HepG2 (cell line): ENCODE measurements at regions not wholly inside any gene's neighbourhood (a gene's known extent, or its start where the extent isn't known, plus 50 kb on each side); places are given as distances from the start of the nearest gene placed in this dataset.
A peak's percentile ranks its signal among the peaks of the same experiment; 100 is the strongest.

Experiments used
- ATAC-seq: fragments of 200-7000 bp; cut with Tn5 transposase; 3 replicates; pipeline ENCODE4 v1.9.1; 2020; ENCODE audit warnings: mild to moderate bottlenecking, moderate library complexity
- BruUV-seq: library from RNA; stranded (reverse); fragments of 400-500 nt; replicated peaks from 2 replicates; lab custom pipeline; 2021; lab: Mats Ljungman, UMichigan
- CTCF ChIA-PET: fragments of 300-600 bp; formaldehyde crosslinking; extraction: SDS; loops from one replicate; lab custom pipeline; 2021; ENCODE audit warnings: low total read pairs, inconsistent platforms, low intra/inter-chr PET ratio; lab: Yijun Ruan, JAX
- POLR2A ChIA-PET: fragments of 350-600 bp; sonication (Branson Sonifier 250); formaldehyde crosslinking; loops from one replicate; lab custom pipeline; 2020; ENCODE audit warnings: antibody characterized with exemption, inconsistent platforms; lab: Yijun Ruan, JAX
- DNase-seq: peaks from one replicate; pipeline ENCODE4 v3.0.0-alpha.2; 2015; ENCODE audit warnings: low spot score
- FAIRE-seq: peaks from 3 replicates; lab custom pipeline; 2011; peaks lifted over from hg19 to GRCh38; lab: Jason Lieb, UNC
- H2AFZ ChIP-seq: one replicate; pipeline ENCODE4 v1.6.1; 2011; ENCODE audit warnings: low read length, inconsistent platforms
- H3K27ac ChIP-seq: fragments of 300-600 bp; 3 replicates; pipeline ENCODE4 v1.8.0; 2011; ENCODE audit warnings: mixed run types, mild to moderate bottlenecking, mixed read lengths, low read length, inconsistent platforms; ENCODE audit not compliant: insufficient read depth; ENCODE audit errors: extremely low read length
- H3K27me3 ChIP-seq, 2 experiments: fragments of 200-600 bp in 1 of 2; 2 replicates in 1 of 2; 3 replicates in 1 of 2; pipeline versions ENCODE4 v1.6.0 to v1.8.0; 2011; ENCODE audit warnings: low read length in 2 of 2, mild to moderate bottlenecking in 2 of 2, moderate library complexity in 2 of 2, inconsistent platforms in 1 of 2; ENCODE audit not compliant: insufficient read depth in 2 of 2, control insufficient read depth in 1 of 2
- H3K36me3 ChIP-seq, 2 experiments: fragments of 200-600 bp in 1 of 2; replicated peaks in 1 of 2; 2 replicates in 1 of 2; 3 replicates in 1 of 2; pipeline versions ENCODE4 v1.5.1 to v1.8.0; 2011; ENCODE audit warnings: low read length in 2 of 2, inconsistent platforms in 1 of 2; ENCODE audit not compliant: insufficient read depth in 2 of 2, control insufficient read depth in 1 of 2
- H3K4me1 ChIP-seq: 2 replicates; pipeline ENCODE4 v1.5.1; 2012; ENCODE audit warnings: low read length, inconsistent platforms; ENCODE audit not compliant: insufficient read depth
- H3K4me2 ChIP-seq: 2 replicates; pipeline ENCODE4 v1.6.0; 2011; ENCODE audit warnings: low read depth, low read length, inconsistent platforms
- H3K4me3 ChIP-seq, 3 experiments: fragments of 200-600 bp in 1 of 3; sonication (generic), shearing (Covaris generic) in 1 of 3; replicated peaks in 1 of 3; 2 replicates each; pipeline ENCODE4 v1.5.1; 2011 to 2016; ENCODE audit warnings: low read length in 3 of 3, inconsistent platforms in 2 of 3, low read depth in 2 of 3, mild to moderate bottlenecking in 2 of 3, control low read depth in 1 of 3, mixed read lengths in 1 of 3; ENCODE audit not compliant: insufficient read depth in 1 of 3
- H3K79me2 ChIP-seq: one replicate; pipeline ENCODE4 v1.6.1; 2011; ENCODE audit warnings: low read length, inconsistent platforms; ENCODE audit not compliant: insufficient read depth
- H3K9ac ChIP-seq: 2 replicates; pipeline ENCODE4 v1.6.0; 2011; ENCODE audit warnings: mild to moderate bottlenecking, low read depth, low read length, inconsistent platforms; ENCODE audit not compliant: insufficient read depth
- H3K9me3 ChIP-seq: 2 replicates; pipeline ENCODE4 v1.5.1; 2012; ENCODE audit warnings: mild to moderate bottlenecking, low read length
- H4K20me1 ChIP-seq: 2 replicates; pipeline ENCODE4 v1.6.0; 2011; ENCODE audit warnings: inconsistent platforms, mild to moderate bottlenecking, low read length, moderate library complexity; ENCODE audit not compliant: insufficient read depth
- HMGA1 ChIP-seq: sonication (generic); formaldehyde crosslinking; conservative IDR thresholded peaks from 2 replicates; pipeline ENCODE4 v1.4.0; 2020; ENCODE audit warnings: missing genetic modification reagents
- MAFF ChIP-seq: IDR thresholded peaks from 2 replicates; pipeline ENCODE4 v1.6.1; 2011; ENCODE audit warnings: low read depth, low read length, improper control_type of control experiment
- MAFK ChIP-seq, 2 experiments: IDR thresholded peaks in 1 of 2; conservative IDR thresholded peaks in 1 of 2; 2 replicates each; pipeline ENCODE4 v1.6.1; 2011; ENCODE audit warnings: improper control_type of control experiment in 2 of 2, low read length in 2 of 2
- NFKB2 ChIP-seq: sonication (generic); formaldehyde crosslinking; IDR thresholded peaks from 2 replicates; pipeline ENCODE4 v1.4.0; 2020; ENCODE audit warnings: missing genetic modification reagents, borderline replicate concordance
- STAG1 ChIP-seq: sonication (generic); formaldehyde crosslinking; IDR thresholded peaks from 2 replicates; pipeline ENCODE4 v1.4.0; 2020; ENCODE audit warnings: missing genetic modification reagents
- TCF7L2 ChIP-seq: IDR thresholded peaks from 2 replicates; pipeline ENCODE4 v1.6.1; 2011; ENCODE audit warnings: mild to moderate bottlenecking, low read depth, low read length, moderate library complexity
- ZNF333 ChIP-seq: sonication (generic); formaldehyde crosslinking; IDR thresholded peaks from 2 replicates; pipeline ENCODE4 v1.4.0; 2020; ENCODE audit warnings: mild to moderate bottlenecking, missing genetic modification reagents, borderline replicate concordance
- WGBS: methylation state at CpG from one replicate; pipeline ENCODE4 v1.1.6; 2017; ENCODE audit warnings: low lambda C conversion rate; 5-methylcytosine and 5-hydroxymethylcytosine counted together
- in situ Hi-C: cut with HindIII; loops from 2 replicates; pipeline ENCODE4 v1.10.0; 2017; ENCODE audit warnings: low pct_unique_long_range_greater_than_20kb; ENCODE audit not compliant: extremely low pct_ligation_motif_present
- intact Hi-C: fragments of 100-400 bp; cut with micrococcal nuclease; formaldehyde crosslinking; loops from one replicate; pipeline ENCODE4 v1.10.0; 2022; ENCODE audit not compliant: unreplicated experiment
- TF ChIP-seq, protein P1 (sequence below): sonication (generic); formaldehyde crosslinking; IDR thresholded peaks from 2 replicates; pipeline ENCODE4 v1.5.0; 2020; ENCODE audit warnings: missing genetic modification reagents, mild to moderate bottlenecking, borderline replicate concordance
- TF ChIP-seq, protein P2 (sequence below), 2 experiments: sonication (generic) in 1 of 2; formaldehyde crosslinking in 1 of 2; IDR thresholded peaks; 2 replicates each; pipeline versions ENCODE4 v1.6.1 to v1.9.0; 2014 to 2022; ENCODE audit warnings: antibody characterized with exemption in 1 of 2, borderline replicate concordance in 1 of 2, inconsistent platforms in 1 of 2, low read depth in 1 of 2, missing genetic modification reagents in 1 of 2

- ATAC-seq: no peak
- H3K4me1 ChIP-seq: no peaks in the 10 kb centered on the region
- H3K9ac ChIP-seq: no peak overlapping the region
- POLR2A ChIA-PET: no interaction called here
- no peaks in the 10 kb centered on the region for H3K36me3 ChIP-seq
- no peak overlapping the region for H2AFZ ChIP-seq
- CTCF ChIA-PET: no interaction called here
- H3K79me2 ChIP-seq: no peaks in the 10 kb centered on the region
- no peak overlapping the region for H3K27ac ChIP-seq
- H3K4me2 ChIP-seq: no peak overlapping the region
- no peak for DNase-seq
- H3K27me3 ChIP-seq: no peaks in the 10 kb centered on the region; a peak in 1 of 5 replicates
- in situ Hi-C loops (no loop called here), intact Hi-C loops (no loop called here)
- no peak overlapping the region for H3K4me3 ChIP-seq
- no peaks in the 10 kb centered on the region for H4K20me1 ChIP-seq
- peaks cover 18% of the 10 kb centered on the region for H3K9me3 ChIP-seq
- no TSS peak for BruUV-seq
- TF ChIP-seq MAFK (conservative IDR thresholded peaks at IDR 0.05 in 1 of 2, IDR thresholded peaks at IDR 0.05 in 1 of 2; ENCODE audit: low read length in 2 of 2) (peak; percentile 84 to 94), MAFF (peak; percentile 91)
- TF ChIP-seq, protein P1, sequence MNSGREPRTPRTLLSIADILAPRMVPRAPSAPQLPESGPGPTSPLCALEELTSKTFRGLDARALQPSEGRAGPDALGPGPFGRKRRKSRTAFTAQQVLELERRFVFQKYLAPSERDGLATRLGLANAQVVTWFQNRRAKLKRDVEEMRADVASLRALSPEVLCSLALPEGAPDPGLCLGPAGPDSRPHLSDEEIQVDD (CRISPR knock-in tag): no peak
- no peak for FAIRE-seq
Measured at GRCh38 chr4:96531836-96532235, 691.9 kb downstream of the PDHA2 start.

DNA sequence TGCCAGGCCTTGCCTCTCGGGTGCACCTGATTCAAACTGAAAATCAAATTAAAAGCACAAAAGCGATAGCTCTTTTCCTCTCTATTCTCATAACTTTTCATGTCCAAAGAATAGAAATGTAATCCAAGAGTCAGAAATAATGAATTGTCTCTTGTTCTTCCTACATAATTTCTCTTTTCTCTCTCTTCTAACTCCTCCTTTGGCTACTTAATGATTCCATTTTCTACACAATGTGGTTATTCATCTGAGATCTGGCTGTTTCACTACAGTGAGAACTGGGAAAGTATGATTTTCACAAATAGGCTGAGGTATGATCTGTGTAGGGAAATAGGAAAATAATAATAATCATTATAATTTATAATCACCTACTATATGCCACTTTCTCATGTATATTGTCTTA, 703.5 kb downstream of the PDHA2 start:
- Histone ChIP-seq H4K20me1 (no peaks in the 10 kb centered on the region), H3K36me3 (no peaks in the 10 kb centered on the region), H3K9me3 (peaks cover 4% of the 10 kb centered on the region; the same call in 1 of the 2 replicates), H2AFZ (no peak overlapping the region), H3K27me3 (no peaks in the 10 kb centered on the region), H3K79me2 (no peaks in the 10 kb centered on the region), H3K9ac (no peak overlapping the region), H3K4me2 (no peak overlapping the region), H3K27ac (no peak overlapping the region), H3K4me3 (no peak overlapping the region), H3K4me1 (no peaks in the 10 kb centered on the region)
- no peak for DNase-seq
- BruUV-seq: no TSS peak
- intact Hi-C loops (no loop called here), in situ Hi-C loops (no loop called here)
- CTCF ChIA-PET: no interaction called here
- ATAC-seq: no peak
- no peak for FAIRE-seq
- TF ChIP-seq HMGA1 (CRISPR knock-in tag) (no peak), STAG1 (CRISPR knock-in tag) (no peak), ZNF333 (CRISPR knock-in tag) (no peak), TCF7L2 (no peak), NFKB2 (CRISPR knock-in tag) (no peak)
- TF ChIP-seq, protein P2, sequence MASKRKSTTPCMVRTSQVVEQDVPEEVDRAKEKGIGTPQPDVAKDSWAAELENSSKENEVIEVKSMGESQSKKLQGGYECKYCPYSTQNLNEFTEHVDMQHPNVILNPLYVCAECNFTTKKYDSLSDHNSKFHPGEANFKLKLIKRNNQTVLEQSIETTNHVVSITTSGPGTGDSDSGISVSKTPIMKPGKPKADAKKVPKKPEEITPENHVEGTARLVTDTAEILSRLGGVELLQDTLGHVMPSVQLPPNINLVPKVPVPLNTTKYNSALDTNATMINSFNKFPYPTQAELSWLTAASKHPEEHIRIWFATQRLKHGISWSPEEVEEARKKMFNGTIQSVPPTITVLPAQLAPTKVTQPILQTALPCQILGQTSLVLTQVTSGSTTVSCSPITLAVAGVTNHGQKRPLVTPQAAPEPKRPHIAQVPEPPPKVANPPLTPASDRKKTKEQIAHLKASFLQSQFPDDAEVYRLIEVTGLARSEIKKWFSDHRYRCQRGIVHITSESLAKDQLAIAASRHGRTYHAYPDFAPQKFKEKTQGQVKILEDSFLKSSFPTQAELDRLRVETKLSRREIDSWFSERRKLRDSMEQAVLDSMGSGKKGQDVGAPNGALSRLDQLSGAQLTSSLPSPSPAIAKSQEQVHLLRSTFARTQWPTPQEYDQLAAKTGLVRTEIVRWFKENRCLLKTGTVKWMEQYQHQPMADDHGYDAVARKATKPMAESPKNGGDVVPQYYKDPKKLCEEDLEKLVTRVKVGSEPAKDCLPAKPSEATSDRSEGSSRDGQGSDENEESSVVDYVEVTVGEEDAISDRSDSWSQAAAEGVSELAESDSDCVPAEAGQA (IDR thresholded peaks at IDR 0.05; ENCODE audit: low read depth): no peak
- TF ChIP-seq, protein P2 (CRISPR knock-in tag; IDR thresholded peaks at IDR 0.05; ENCODE audit: borderline replicate concordance): no peak
- WGBS: 2% methylated on average over 2 of the region's 2 CpGs
- POLR2A ChIA-PET: no interaction called here
